ENCODE measurements at regions not wholly inside any gene's neighbourhood (a gene's known extent, or its start where the extent isn't known, plus 50 kb on each side); places are given as distances from the start of the nearest gene placed in this dataset.

DNA sequence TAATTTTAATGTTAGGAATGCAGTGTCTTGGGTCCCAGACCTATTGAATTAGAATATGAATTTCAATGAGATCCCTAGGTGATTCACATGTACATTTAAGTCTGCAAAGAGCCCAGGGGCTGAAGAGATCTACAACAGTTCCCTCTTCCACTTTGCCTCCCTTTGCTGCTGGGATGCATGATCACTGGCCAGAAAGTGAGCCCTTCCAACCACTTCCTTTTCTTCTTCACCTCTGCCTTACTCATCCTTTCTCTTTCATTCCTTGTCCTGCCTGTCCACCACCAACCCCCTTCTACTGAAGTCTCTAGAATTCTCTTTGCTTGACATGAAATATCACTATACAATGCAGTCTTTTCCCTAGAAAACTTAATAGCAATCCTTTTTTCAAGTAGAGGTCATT, 222.4 kb upstream of the LRIG1 start:
- no peaks in the 10 kb centered on the region for H3K27me3 ChIP-seq (replicated peaks; ENCODE audit: control insufficient read depth, insufficient read depth, low read length)
- peaks cover 11% of the 10 kb centered on the region for H3K4me1 ChIP-seq (ENCODE audit: control insufficient read depth, insufficient read depth, low read length)
- no peak overlapping the region for H3K4me3 ChIP-seq (ENCODE audit: low read length)
- H3K9me3 ChIP-seq (ENCODE audit: control insufficient read depth, low read length) = no peaks in the 10 kb centered on the region
- H3K36me3 ChIP-seq (ENCODE audit: control insufficient read depth, insufficient read depth, low read length, severe bottlenecking) = no peaks in the 10 kb centered on the region
- DNase-seq (ENCODE audit: low read depth) = no peak
- H3K9ac ChIP-seq (ENCODE audit: low read length) = no peak overlapping the region

DNA sequence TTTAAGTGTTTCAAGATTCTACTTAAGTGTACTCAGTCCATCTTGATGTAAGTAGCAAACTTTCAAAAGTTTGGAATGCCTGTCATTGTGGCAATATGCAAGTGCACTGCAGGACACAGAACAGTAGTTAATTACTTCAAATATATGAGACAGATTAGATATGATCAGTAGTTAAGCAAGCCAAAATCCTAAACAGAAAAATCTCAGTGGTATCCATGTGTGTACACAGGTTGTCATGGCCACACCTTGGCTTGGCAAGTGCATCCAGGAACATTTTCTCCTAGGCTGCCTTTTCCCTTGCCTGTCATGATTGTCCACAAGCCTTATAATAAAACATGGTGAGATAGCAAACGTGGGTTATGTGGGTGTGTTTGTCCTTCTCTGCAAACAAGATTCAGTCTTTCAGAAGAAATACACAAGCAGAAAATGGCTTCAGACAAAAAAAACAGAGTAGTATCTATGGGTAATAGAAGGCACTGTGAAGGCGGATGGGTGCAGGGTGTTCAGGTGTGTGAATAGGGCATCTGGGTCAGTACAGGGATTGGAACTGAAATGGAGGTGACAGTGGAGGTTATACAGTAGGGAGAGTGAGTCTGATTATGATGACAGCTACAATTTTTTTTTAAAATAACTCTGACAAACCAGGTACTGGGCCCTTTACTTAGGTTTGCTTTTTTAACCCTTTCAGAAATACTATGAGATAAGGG, 229.0 kb upstream of the LRIG1 start:
- Histone ChIP-seq H3K4me1 (ENCODE audit: control insufficient read depth, insufficient read depth, low read length) (peaks cover 5% of the 10 kb centered on the region), H3K9me3 (ENCODE audit: control insufficient read depth, low read length) (no peaks in the 10 kb centered on the region), H3K27me3 (replicated peaks; ENCODE audit: control insufficient read depth, insufficient read depth, low read length) (no peaks in the 10 kb centered on the region), H3K4me3 (ENCODE audit: low read length) (no peak overlapping the region), H3K9ac (ENCODE audit: low read length) (no peak overlapping the region), H3K36me3 (ENCODE audit: control insufficient read depth, insufficient read depth, low read length, severe bottlenecking) (no peaks in the 10 kb centered on the region)
- no peak for DNase-seq (ENCODE audit: low read depth)

DNA sequence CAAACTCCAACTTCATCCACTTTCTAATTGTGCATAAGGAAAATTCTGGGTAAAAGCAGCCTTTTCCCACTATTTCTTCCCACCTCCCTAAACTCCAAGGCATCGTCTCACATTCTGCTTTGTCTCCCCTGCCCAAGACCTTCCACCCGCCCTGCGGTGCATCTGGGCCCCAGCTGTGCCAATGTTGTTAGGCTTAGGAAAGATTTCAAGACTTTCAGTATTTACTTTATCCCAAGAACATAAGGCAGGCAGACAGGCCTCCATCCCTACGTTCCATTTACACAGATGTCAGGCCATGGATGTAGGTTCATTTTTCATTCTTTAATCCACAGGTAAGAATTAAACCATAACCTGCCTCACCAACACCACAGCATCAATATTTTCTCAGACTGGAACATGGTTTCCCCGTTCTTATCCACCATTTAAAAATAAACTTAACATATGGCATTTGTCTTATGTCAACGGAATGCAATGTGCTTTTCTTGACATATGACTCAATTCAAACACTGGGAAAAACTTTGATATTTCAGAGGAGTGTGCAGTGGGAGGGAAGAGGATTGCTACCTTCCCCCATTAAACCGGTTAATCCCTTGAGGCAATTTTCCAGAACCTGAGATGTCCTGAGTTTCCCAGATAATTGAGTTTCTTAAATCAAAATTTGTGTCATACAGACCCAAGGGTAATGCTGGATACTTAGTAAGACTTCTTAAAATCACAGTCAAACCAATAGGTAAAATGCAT, 238.0 kb upstream of the LRIG1 start:
- no peak overlapping the region for H3K9ac ChIP-seq (ENCODE audit: low read length)
- DNase-seq (ENCODE audit: low read depth) = peak; percentile 76
- no peaks in the 10 kb centered on the region for H3K27me3 ChIP-seq (replicated peaks; ENCODE audit: control insufficient read depth, insufficient read depth, low read length)
- no peak overlapping the region for H3K4me3 ChIP-seq (ENCODE audit: low read length)
- no peaks in the 10 kb centered on the region for H3K4me1 ChIP-seq (ENCODE audit: control insufficient read depth, insufficient read depth, low read length)
- no peaks in the 10 kb centered on the region for H3K9me3 ChIP-seq (ENCODE audit: control insufficient read depth, low read length)
- no peaks in the 10 kb centered on the region for H3K36me3 ChIP-seq (ENCODE audit: control insufficient read depth, insufficient read depth, low read length, severe bottlenecking)

DNA sequence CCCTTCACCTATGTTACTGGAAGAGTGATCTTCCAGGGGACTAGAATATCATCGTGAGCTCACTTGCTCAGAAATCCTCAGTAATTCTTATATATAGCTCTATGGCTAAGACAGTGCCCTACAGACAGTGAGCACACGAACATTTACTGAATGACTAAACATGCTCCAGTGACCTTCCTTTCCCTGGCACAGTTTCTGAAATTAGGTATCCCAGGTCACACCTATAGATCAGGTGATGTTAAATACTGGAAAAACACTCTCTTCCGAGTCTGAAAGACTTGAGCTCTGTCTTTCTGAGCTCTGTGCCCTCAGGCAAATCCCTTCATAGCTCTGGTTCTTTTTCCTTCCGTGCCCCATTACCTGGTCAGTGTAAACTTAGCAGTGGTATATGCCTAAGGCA, 239.4 kb upstream of the LRIG1 start:
- H3K9me3 ChIP-seq (ENCODE audit: control insufficient read depth, low read length) = no peaks in the 10 kb centered on the region
- no peak overlapping the region for H3K9ac ChIP-seq (ENCODE audit: low read length)
- DNase-seq (ENCODE audit: low read depth) = no peak
- no peaks in the 10 kb centered on the region for H3K36me3 ChIP-seq (ENCODE audit: control insufficient read depth, insufficient read depth, low read length, severe bottlenecking)
- no peaks in the 10 kb centered on the region for H3K4me1 ChIP-seq (ENCODE audit: control insufficient read depth, insufficient read depth, low read length)
- H3K27me3 ChIP-seq (replicated peaks; ENCODE audit: control insufficient read depth, insufficient read depth, low read length) = no peaks in the 10 kb centered on the region
- no peak overlapping the region for H3K4me3 ChIP-seq (ENCODE audit: low read length)

DNA sequence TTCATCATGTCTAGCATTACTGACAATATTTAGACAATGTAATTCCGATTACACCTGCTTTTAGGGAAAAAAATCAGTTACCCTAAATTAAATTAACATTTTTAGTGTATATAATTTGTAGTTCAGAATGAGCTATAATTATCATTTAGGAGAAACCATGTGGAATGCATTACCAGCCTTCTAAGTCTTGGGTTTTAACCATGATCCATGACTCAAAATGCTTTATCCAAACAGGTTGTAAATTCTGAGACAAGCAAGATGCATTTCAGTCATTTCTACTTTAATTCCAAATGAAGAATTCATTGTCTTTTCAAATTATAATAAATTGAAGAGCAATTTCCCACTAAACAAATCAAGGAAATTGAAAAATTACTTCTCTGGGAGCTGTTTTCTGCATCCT, 243.7 kb upstream of the LRIG1 start:
- no peaks in the 10 kb centered on the region for H3K4me1 ChIP-seq (ENCODE audit: control insufficient read depth, insufficient read depth, low read length)
- no peak overlapping the region for H3K9ac ChIP-seq (ENCODE audit: low read length)
- no peaks in the 10 kb centered on the region for H3K9me3 ChIP-seq (ENCODE audit: control insufficient read depth, low read length)
- H3K36me3 ChIP-seq (ENCODE audit: control insufficient read depth, insufficient read depth, low read length, severe bottlenecking) = no peaks in the 10 kb centered on the region
- H3K4me3 ChIP-seq (ENCODE audit: low read length) = no peak overlapping the region
- no peaks in the 10 kb centered on the region for H3K27me3 ChIP-seq (replicated peaks; ENCODE audit: control insufficient read depth, insufficient read depth, low read length)
- DNase-seq (ENCODE audit: low read depth) = no peak

DNA sequence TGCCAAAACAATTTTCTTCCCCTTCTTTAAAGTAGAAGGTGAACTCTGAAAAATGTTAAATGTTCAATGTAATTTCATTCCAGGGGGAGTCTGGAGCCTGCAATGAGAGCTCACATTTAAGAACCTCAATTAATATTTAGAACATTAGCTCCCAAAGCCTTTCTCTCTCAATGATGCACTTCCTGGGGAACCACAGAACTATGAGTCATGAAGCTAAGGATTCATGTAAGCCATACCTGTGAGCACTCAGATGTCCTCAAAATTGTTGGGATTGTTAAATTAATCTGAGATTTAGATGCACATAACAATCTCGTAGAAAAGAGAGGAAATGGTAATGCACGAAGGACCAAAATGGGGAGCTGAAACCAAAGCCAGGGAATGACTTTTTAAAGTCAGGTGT, 244.2 kb upstream of the LRIG1 start:
- no peak overlapping the region for H3K4me3 ChIP-seq (ENCODE audit: low read length)
- no peaks in the 10 kb centered on the region for H3K9me3 ChIP-seq (ENCODE audit: control insufficient read depth, low read length)
- no peak for DNase-seq (ENCODE audit: low read depth)
- H3K9ac ChIP-seq (ENCODE audit: low read length) = no peak overlapping the region
- H3K27me3 ChIP-seq (replicated peaks; ENCODE audit: control insufficient read depth, insufficient read depth, low read length) = no peaks in the 10 kb centered on the region
- no peaks in the 10 kb centered on the region for H3K36me3 ChIP-seq (ENCODE audit: control insufficient read depth, insufficient read depth, low read length, severe bottlenecking)
- no peaks in the 10 kb centered on the region for H3K4me1 ChIP-seq (ENCODE audit: control insufficient read depth, insufficient read depth, low read length)

DNA sequence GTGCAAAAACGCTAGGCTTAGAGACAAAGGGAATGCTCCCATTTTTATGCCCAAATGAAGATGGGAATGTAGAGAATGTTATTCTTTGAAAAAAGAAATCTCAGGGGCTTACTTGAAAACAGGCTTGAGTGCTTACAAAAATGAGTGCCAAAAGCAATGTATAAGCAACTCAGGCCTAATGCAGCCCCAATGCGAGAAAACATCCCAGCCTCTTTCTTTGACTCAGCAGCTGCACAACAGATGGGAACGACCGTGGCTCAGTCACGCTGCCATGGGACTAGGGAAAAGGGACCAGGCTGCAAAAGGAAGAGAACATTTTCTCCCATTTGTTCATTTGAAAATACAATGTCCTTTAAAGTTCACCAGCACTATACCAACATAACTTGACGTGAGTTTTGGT, 246.4 kb upstream of the LRIG1 start:
- peak; percentile 44 for DNase-seq (ENCODE audit: low read depth)
- Histone ChIP-seq H3K4me3 (ENCODE audit: low read length) (no peak overlapping the region), H3K4me1 (ENCODE audit: control insufficient read depth, insufficient read depth, low read length) (peaks cover 15% of the 10 kb centered on the region), H3K9ac (ENCODE audit: low read length) (no peak overlapping the region), H3K36me3 (ENCODE audit: control insufficient read depth, insufficient read depth, low read length, severe bottlenecking) (no peaks in the 10 kb centered on the region), H3K9me3 (ENCODE audit: control insufficient read depth, low read length) (no peaks in the 10 kb centered on the region), H3K27me3 (replicated peaks; ENCODE audit: control insufficient read depth, insufficient read depth, low read length) (no peaks in the 10 kb centered on the region)

DNA sequence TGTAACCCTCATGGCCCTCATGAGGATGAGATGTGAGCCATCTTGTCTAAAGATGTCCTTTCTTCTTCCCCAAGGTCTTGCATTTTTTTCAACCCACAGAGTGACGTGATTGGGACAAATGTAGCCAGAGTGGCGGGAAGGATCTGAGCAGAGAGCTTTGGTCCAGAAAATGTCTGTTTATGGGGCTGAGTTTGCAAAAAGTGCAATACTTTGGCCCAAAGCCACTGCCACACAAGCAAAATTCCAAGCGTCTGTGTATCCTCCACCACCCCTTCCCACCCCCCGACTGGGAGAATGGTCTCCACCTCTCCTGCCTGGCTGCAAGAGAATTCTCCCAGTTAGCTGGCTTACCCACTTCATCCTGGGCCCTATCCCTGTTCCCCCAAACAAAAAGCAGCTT, 246.9 kb upstream of the LRIG1 start:
- Histone ChIP-seq H3K27me3 (replicated peaks; ENCODE audit: control insufficient read depth, insufficient read depth, low read length) (no peaks in the 10 kb centered on the region), H3K4me1 (ENCODE audit: control insufficient read depth, insufficient read depth, low read length) (peaks cover 15% of the 10 kb centered on the region), H3K36me3 (ENCODE audit: control insufficient read depth, insufficient read depth, low read length, severe bottlenecking) (no peaks in the 10 kb centered on the region), H3K9me3 (ENCODE audit: control insufficient read depth, low read length) (no peaks in the 10 kb centered on the region), H3K4me3 (ENCODE audit: low read length) (no peak overlapping the region), H3K9ac (ENCODE audit: low read length) (no peak overlapping the region)
- no peak for DNase-seq (ENCODE audit: low read depth)

DNA sequence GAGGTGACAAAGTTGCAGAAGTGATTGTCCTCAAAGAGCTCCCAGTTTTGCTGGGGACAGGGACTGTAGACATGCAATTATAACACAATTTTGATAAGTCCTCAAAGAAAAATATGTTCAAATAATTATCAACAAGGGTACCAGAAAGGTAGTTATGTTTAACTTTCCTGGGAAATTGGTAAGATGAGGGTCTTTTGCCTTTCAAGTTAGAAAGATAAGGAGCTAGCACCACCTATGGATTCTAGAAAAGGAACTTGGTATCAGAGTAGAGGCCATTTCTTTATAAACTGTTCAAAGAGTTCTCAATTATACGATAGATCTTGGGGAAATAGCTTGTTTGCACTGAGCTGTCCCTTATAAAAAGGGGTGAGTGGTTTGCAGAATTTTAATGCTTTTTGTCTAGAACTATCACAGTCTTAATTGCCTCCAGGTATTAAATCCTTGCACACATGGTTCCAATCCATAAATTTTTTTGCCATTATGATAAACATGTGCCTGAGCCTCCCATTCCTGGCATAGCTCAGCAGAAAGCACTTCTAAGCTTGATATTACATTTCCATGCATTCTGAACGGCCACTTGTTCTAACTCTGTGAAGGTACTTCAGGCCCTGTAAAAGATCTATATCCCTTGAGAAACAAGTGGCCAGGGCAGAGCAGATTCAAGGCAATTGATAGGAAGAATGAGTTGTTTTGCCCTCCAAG, 247.5 kb upstream of the LRIG1 start:
- DNase-seq (ENCODE audit: low read depth) = peak; percentile 59
- peaks cover 18% of the 10 kb centered on the region for H3K4me1 ChIP-seq (ENCODE audit: control insufficient read depth, insufficient read depth, low read length)
- no peaks in the 10 kb centered on the region for H3K36me3 ChIP-seq (ENCODE audit: control insufficient read depth, insufficient read depth, low read length, severe bottlenecking)
- no peak overlapping the region for H3K4me3 ChIP-seq (ENCODE audit: low read length)
- H3K27me3 ChIP-seq (replicated peaks; ENCODE audit: control insufficient read depth, insufficient read depth, low read length) = no peaks in the 10 kb centered on the region
- no peak overlapping the region for H3K9ac ChIP-seq (ENCODE audit: low read length)
- H3K9me3 ChIP-seq (ENCODE audit: control insufficient read depth, low read length) = no peaks in the 10 kb centered on the region

DNA sequence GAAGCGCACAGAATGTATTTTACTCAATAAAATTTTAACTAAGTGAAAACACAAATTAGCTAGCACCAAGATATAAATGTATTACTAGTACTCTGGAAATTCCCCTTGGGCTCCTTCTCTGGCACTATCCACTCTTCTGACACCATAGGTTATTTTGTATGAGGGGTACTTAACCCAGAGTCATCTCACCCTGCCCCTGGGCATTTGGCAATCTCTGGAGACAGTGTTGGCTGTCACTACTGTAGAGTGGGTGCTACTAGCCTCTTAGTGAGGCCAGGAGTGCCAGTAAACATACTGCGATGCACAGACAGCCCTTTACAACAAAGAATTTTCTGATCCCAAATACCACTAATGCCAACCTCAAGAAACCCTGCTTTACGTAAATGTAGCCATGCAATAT, 246.3 kb upstream of the KBTBD8 start:
- Histone ChIP-seq H3K4me3 (ENCODE audit: low read length) (no peak overlapping the region), H3K36me3 (ENCODE audit: control insufficient read depth, insufficient read depth, low read length, severe bottlenecking) (no peaks in the 10 kb centered on the region), H3K4me1 (ENCODE audit: control insufficient read depth, insufficient read depth, low read length) (peaks cover 18% of the 10 kb centered on the region), H3K27me3 (replicated peaks; ENCODE audit: control insufficient read depth, insufficient read depth, low read length) (no peaks in the 10 kb centered on the region), H3K9ac (ENCODE audit: low read length) (peak overlapping the region; percentile 64), H3K9me3 (ENCODE audit: control insufficient read depth, low read length) (no peaks in the 10 kb centered on the region)
- no peak for DNase-seq (ENCODE audit: low read depth)

DNA sequence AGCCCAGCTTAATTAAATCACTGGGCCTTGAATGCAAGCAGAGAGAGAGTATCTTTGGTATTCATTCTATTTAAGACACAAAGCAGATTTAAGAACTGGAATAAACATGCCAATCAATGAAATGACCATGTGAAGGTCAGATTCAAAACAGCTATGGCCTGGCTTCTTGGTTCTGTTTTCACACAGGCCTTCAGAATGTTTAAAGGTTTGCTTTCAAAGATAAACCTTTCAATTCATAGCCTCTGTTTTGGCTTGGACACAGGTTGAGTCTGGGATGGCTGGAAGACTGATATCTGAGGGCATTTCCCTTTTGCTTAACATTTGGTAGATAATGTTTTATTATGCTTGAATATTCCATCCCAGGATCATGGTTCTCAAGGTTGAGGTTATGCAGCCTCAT, 244.4 kb upstream of the KBTBD8 start:
- H3K4me3 ChIP-seq (ENCODE audit: low read length) = no peak overlapping the region
- peaks cover 18% of the 10 kb centered on the region for H3K4me1 ChIP-seq (ENCODE audit: control insufficient read depth, insufficient read depth, low read length)
- H3K27me3 ChIP-seq (replicated peaks; ENCODE audit: control insufficient read depth, insufficient read depth, low read length) = no peaks in the 10 kb centered on the region
- H3K36me3 ChIP-seq (ENCODE audit: control insufficient read depth, insufficient read depth, low read length, severe bottlenecking) = no peaks in the 10 kb centered on the region
- no peak for DNase-seq (ENCODE audit: low read depth)
- no peaks in the 10 kb centered on the region for H3K9me3 ChIP-seq (ENCODE audit: control insufficient read depth, low read length)
- no peak overlapping the region for H3K9ac ChIP-seq (ENCODE audit: low read length)
